IMR-90 (cell line): ENCODE measurements at regions not wholly inside any gene's neighbourhood (a gene's known extent, or its start where the extent isn't known, plus 50 kb on each side); places are given as distances from the start of the nearest gene placed in this dataset.

Experiments used
- ATAC-seq: fragments of 200-7000 bp; cut with Tn5 transposase; 2 replicates; pipeline ENCODE4 v1.9.1; 2020; ENCODE audit warnings: low read depth, mild to moderate bottlenecking, moderate library complexity
- BruUV-seq: library from RNA; stranded (reverse); fragments of 400-500 nt; replicated peaks from 2 replicates; lab custom pipeline; 2021; lab: Mats Ljungman, UMichigan
- CTCF ChIA-PET: fragments of 300-600 bp; formaldehyde crosslinking; extraction: SDS; loops from one replicate; lab custom pipeline; 2021; ENCODE audit warnings: antibody characterized with exemption; lab: Yijun Ruan, JAX
- POLR2A ChIA-PET: fragments of 300-600 bp; sonication (Branson Sonifier 250); formaldehyde crosslinking; loops from one replicate; lab custom pipeline; 2022; ENCODE audit warnings: antibody characterized with exemption; ENCODE audit not compliant: unreplicated experiment; lab: Charles Lee
- DNase-seq: peaks from one replicate; pipeline ENCODE4 v3.0.0; 2013
- H2AFZ ChIP-seq: replicated peaks from 2 replicates; pipeline ENCODE3; 2013; ENCODE audit warnings: low read length, mild to moderate bottlenecking; ENCODE audit not compliant: poor library complexity
- H2AK5ac ChIP-seq: 2 replicates; pipeline ENCODE4 v1.6.1; 2013; ENCODE audit warnings: low read depth, low read length, inconsistent platforms
- H2AK9ac ChIP-seq: replicated peaks from 2 replicates; pipeline ENCODE3; 2013; ENCODE audit warnings: mild to moderate bottlenecking, low read depth, low read length, moderate library complexity; ENCODE audit not compliant: poor library complexity
- H2BK120ac ChIP-seq: 2 replicates; pipeline ENCODE4 v1.6.1; 2013; ENCODE audit warnings: low read depth, low read length, inconsistent platforms
- H2BK15ac ChIP-seq: 3 replicates; pipeline ENCODE4 v1.6.1; 2013; ENCODE audit warnings: low read depth, low read length, inconsistent platforms
- H2BK20ac ChIP-seq: 2 replicates; pipeline ENCODE4 v1.6.1; 2013; ENCODE audit warnings: low read depth, mild to moderate bottlenecking, inconsistent platforms, low read length, moderate library complexity
- H2BK5ac ChIP-seq: 2 replicates; pipeline ENCODE4 v1.6.1; 2013; ENCODE audit warnings: mild to moderate bottlenecking, low read depth, low read length, inconsistent platforms; ENCODE audit not compliant: poor library complexity, severe bottlenecking
- H3K14ac ChIP-seq: replicated peaks from 2 replicates; pipeline ENCODE4 v1.6.1; 2013; ENCODE audit warnings: low read depth, low read length, inconsistent platforms
- H3K18ac ChIP-seq: 2 replicates; pipeline ENCODE4 v1.6.1; 2013; ENCODE audit warnings: low read depth, low read length, control low read depth
- H3K23ac ChIP-seq: 2 replicates; pipeline ENCODE4 v1.6.1; 2013; ENCODE audit warnings: low read depth, low read length, inconsistent platforms
- H3K27ac ChIP-seq: 2 replicates; pipeline ENCODE4 v1.5.1; 2013; ENCODE audit warnings: mild to moderate bottlenecking, control low read depth, low read length; ENCODE audit not compliant: insufficient read depth
- H3K27me3 ChIP-seq: 2 replicates; pipeline ENCODE4 v1.6.1; 2013; ENCODE audit warnings: low read length; ENCODE audit not compliant: control insufficient read depth, insufficient read depth
- H3K36me3 ChIP-seq: 2 replicates; pipeline ENCODE4 v1.6.1; 2013; ENCODE audit warnings: low read length, mixed read lengths; ENCODE audit not compliant: control insufficient read depth, insufficient read depth
- H3K4ac ChIP-seq: 2 replicates; pipeline ENCODE4 v1.6.1; 2013; ENCODE audit warnings: low read depth, low read length, inconsistent platforms
- H3K4me1 ChIP-seq: 2 replicates; pipeline ENCODE4 v1.6.1; 2013; ENCODE audit warnings: low read length, mixed read lengths; ENCODE audit not compliant: control insufficient read depth, insufficient read depth
- H3K4me2 ChIP-seq: 2 replicates; pipeline ENCODE4 v1.6.1; 2013; ENCODE audit warnings: low read depth, mild to moderate bottlenecking, control low read depth, low read length, moderate library complexity
- H3K4me3 ChIP-seq: 2 replicates; pipeline ENCODE4 v1.5.1; 2013; ENCODE audit warnings: low read depth, mild to moderate bottlenecking, control low read depth, low read length, moderate library complexity; ENCODE audit not compliant: insufficient read depth
- H3K56ac ChIP-seq: 2 replicates; pipeline ENCODE4 v1.6.1; 2013; ENCODE audit warnings: low read length, inconsistent platforms; ENCODE audit not compliant: insufficient read depth; ENCODE audit errors: extremely low read depth
- H3K79me1 ChIP-seq, 2 experiments: 2 replicates each; pipeline ENCODE4 v1.6.1; 2013; ENCODE audit warnings: low read length in 2 of 2, inconsistent platforms in 1 of 2, low read depth in 1 of 2
- H3K9ac ChIP-seq: 2 replicates; pipeline ENCODE4 v1.6.1; 2013; ENCODE audit warnings: low read depth, low read length, control low read depth
- H3K9me1 ChIP-seq: 2 replicates; pipeline ENCODE4 v1.6.1; 2013; ENCODE audit warnings: low read length, inconsistent platforms; ENCODE audit not compliant: insufficient read depth
- H3K9me3 ChIP-seq: 2 replicates; pipeline ENCODE4 v1.6.1; 2013; ENCODE audit warnings: low read length; ENCODE audit not compliant: control insufficient read depth, insufficient read depth
- H4K20me1 ChIP-seq: 2 replicates; pipeline ENCODE4 v1.6.1; 2013; ENCODE audit warnings: low read length, inconsistent platforms; ENCODE audit not compliant: insufficient read depth
- H4K5ac ChIP-seq: 2 replicates; pipeline ENCODE4 v1.6.1; 2013; ENCODE audit warnings: mild to moderate bottlenecking, low read depth, low read length, control low read depth
- H4K8ac ChIP-seq, 2 experiments: 2 replicates each; pipeline ENCODE4 v1.6.1; 2013; ENCODE audit warnings: low read depth in 2 of 2, low read length in 2 of 2, control low read depth in 1 of 2, inconsistent platforms in 1 of 2
- H4K91ac ChIP-seq: 2 replicates; pipeline ENCODE4 v1.6.1; 2013; ENCODE audit warnings: low read depth, low read length, inconsistent platforms; ENCODE audit not compliant: insufficient read depth
- CEBPB ChIP-seq: IDR thresholded peaks from 2 replicates; pipeline ENCODE4 v1.6.1; 2012; ENCODE audit warnings: low read depth, low read length, improper control_type of control experiment
- FOS ChIP-seq: fragments of 150-350 bp; IDR thresholded peaks from 2 replicates; pipeline ENCODE4 v1.6.1; 2016; ENCODE audit warnings: low read depth, low read length
- MAZ ChIP-seq: IDR thresholded peaks from 2 replicates; pipeline ENCODE4 v1.6.1; 2012; ENCODE audit warnings: low read depth, mild to moderate bottlenecking, low read length, improper control_type of control experiment, moderate library complexity, borderline replicate concordance
- RFX5 ChIP-seq: IDR thresholded peaks from 2 replicates; pipeline ENCODE4 v1.8.0; 2012; ENCODE audit warnings: low read depth, mild to moderate bottlenecking, low read length, moderate library complexity
- SMC3 ChIP-seq: fragments of 150-350 bp; IDR thresholded peaks from 2 replicates; pipeline ENCODE4 v1.6.1; 2016; ENCODE audit warnings: low read depth, mild to moderate bottlenecking, antibody characterized with exemption, low read length, moderate library complexity
- WGBS, 2 experiments: methylation state at CpG; one replicate each; pipeline versions ENCODE4 v1.1.5 to v1.1.7; 2013; ENCODE audit warnings: missing lambda C conversion rate in 2 of 2; ENCODE audit not compliant: insufficient read length in 1 of 2; ENCODE audit errors: extremely low coverage in 2 of 2; 5-methylcytosine and 5-hydroxymethylcytosine counted together
- dilution Hi-C: fragments of 300-500 bp; cut with HindIII; formaldehyde crosslinking; loops from one replicate; pipeline ENCODE4 v1.14.3; 2018; ENCODE audit warnings: low sequenced_read_pairs; ENCODE audit not compliant: unreplicated experiment
- in situ Hi-C: fragments of 300-500 bp; cut with MboI; formaldehyde crosslinking; loops from 3 replicates; pipeline ENCODE4 v1.14.3; 2019; ENCODE audit warnings: low sequenced_read_pairs, inconsistent platforms, mixed read lengths
- intact Hi-C: fragments of 100-400 bp; cut with micrococcal nuclease; formaldehyde crosslinking; loops from 2 replicates; pipeline ENCODE4 v1.10.0; 2022
- TF ChIP-seq, protein P1 (sequence below): fragments of 150-350 bp; IDR thresholded peaks from 2 replicates; pipeline ENCODE4 v1.6.1; 2016; ENCODE audit warnings: low read depth, mild to moderate bottlenecking, low read length, moderate library complexity, borderline replicate concordance
- TF ChIP-seq, protein P2 (sequence below): fragments of 150-350 bp; IDR thresholded peaks from 2 replicates; pipeline ENCODE4 v1.6.1; 2017; ENCODE audit warnings: mild to moderate bottlenecking, antibody characterized with exemption, low read length, low read depth

DNA sequence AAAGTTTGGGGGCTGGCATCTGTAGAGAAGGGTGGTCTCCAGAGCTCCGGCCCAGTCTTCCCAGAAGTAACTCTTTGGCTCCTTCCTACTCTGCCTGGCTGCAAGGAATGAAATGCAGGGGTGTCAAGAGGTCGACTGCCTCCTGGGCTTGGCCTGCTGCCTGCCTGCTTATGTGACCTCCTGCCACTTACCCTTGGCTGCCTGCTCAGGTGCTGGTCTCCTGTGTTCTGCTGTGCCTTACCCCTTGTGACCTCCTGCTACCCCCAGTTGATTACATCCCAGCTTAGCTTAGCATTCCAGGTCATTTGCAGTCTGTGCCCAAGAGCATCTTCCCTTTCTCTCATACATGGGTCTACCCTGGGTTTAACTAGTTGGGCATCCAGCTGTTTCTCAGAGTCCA, 180.2 kb downstream of the PTPN20 start:
- H4K8ac ChIP-seq, result no peak overlapping the region
- DNase-seq, result no peak

More for the DNA sequence above, 180.2 kb downstream of the PTPN20 start:
- dilution Hi-C loops (no loop called here), in situ Hi-C loops (no loop called here), intact Hi-C loops (no loop called here)
- ChIA-PET CTCF (interaction anchor here (1.4 kb wide), 1 partner anchor 19 kb away, joined by 3 read pairs; no protein-coding TSS in a partner anchor), POLR2A (no interaction called here)
- Histone ChIP-seq H3K9me3 (no peaks in the 10 kb centered on the region; the same call in 1 of the 2 replicates), H3K27ac (no peak overlapping the region), H3K4ac (no peak overlapping the region), H3K14ac (no peak overlapping the region), H2AFZ (no peak overlapping the region), H4K20me1 (no peaks in the 10 kb centered on the region), H4K91ac (no peak overlapping the region), H2BK20ac (no peak overlapping the region), H3K27me3 (peaks cover 10% of the 10 kb centered on the region), H3K9ac (no peak overlapping the region), H3K4me2 (no peak overlapping the region), H3K36me3 (no peaks in the 10 kb centered on the region), H2BK5ac (no peak overlapping the region), H3K4me3 (no peak overlapping the region), H2AK9ac (no peak overlapping the region), H3K4me1 (no peaks in the 10 kb centered on the region), H2BK120ac (no peak overlapping the region), H3K56ac (no peak overlapping the region), H3K18ac (no peak overlapping the region), H2AK5ac (no peak overlapping the region), H3K79me1 (no peaks in the 10 kb centered on the region), H3K23ac (no peak overlapping the region), H3K9me1 (no peaks in the 10 kb centered on the region), H2BK15ac (no peak overlapping the region), H4K5ac (no peak overlapping the region)
- no CpG with 5 or more reads among the region's 2 CpGs for WGBS, 2 experiments
- TF ChIP-seq, protein P1, sequence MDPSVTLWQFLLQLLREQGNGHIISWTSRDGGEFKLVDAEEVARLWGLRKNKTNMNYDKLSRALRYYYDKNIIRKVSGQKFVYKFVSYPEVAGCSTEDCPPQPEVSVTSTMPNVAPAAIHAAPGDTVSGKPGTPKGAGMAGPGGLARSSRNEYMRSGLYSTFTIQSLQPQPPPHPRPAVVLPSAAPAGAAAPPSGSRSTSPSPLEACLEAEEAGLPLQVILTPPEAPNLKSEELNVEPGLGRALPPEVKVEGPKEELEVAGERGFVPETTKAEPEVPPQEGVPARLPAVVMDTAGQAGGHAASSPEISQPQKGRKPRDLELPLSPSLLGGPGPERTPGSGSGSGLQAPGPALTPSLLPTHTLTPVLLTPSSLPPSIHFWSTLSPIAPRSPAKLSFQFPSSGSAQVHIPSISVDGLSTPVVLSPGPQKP, result no peak
- TF ChIP-seq MAZ (no peak), SMC3 (no peak), RFX5 (no peak), FOS (no peak), CEBPB (no peak)
- TF ChIP-seq, protein P2, sequence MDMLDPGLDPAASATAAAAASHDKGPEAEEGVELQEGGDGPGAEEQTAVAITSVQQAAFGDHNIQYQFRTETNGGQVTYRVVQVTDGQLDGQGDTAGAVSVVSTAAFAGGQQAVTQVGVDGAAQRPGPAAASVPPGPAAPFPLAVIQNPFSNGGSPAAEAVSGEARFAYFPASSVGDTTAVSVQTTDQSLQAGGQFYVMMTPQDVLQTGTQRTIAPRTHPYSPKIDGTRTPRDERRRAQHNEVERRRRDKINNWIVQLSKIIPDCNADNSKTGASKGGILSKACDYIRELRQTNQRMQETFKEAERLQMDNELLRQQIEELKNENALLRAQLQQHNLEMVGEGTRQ, result no peak
- no TSS peak for BruUV-seq
- ATAC-seq, result no peak
